ENCODE measurements at regions not wholly inside any gene's neighbourhood (a gene's known extent, or its start where the extent isn't known, plus 50 kb on each side); places are given as distances from the start of the nearest gene placed in this dataset.

DNA sequence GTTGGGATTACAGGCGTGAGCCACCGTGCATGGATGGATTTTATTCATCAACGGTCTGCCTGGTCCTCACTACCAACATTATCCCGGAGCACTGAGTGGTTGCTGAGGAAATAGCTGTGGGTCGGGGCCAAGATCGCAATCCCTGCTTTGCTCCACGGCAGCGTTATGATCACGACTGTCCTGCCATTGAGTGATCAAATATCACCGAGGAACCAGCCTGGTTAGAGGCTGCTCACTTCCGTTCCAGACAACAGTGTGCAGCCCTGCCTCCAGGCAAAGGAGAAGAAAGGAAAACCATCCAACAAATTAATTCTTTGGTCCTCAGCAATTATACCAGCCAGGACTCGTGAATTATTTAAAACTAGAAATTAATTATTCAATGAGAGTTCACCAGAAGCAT is 70.6 kb upstream of the TBL1X start:
- 100% methylated on average over 6 of the region's 12 CpGs for WGBS (ENCODE audit: insufficient coverage)
- DNase-seq (no peak), ATAC-seq (ENCODE audit: low read depth) (no peak)
- ChIA-PET POLR2A (no interaction called here), CTCF (no interaction called here)
- H3K4me3 Mint-ChIP-seq, result no peak overlapping the region
- Histone ChIP-seq H3K27me3 (replicated peaks in 1 of 4; ENCODE audit: control extremely low read depth in 1 of 4, control insufficient read depth in 3 of 4, insufficient read depth in 4 of 4, low read length in 3 of 4) (no peaks in the 10 kb centered on the region), H3K9me3 (ENCODE audit: control extremely low read depth in 1 of 3, control insufficient read depth in 2 of 3, insufficient read depth in 1 of 3, low read length in 2 of 3) (no peaks in the 10 kb centered on the region), H3K4me1 (ENCODE audit: control insufficient read depth in 2 of 2, insufficient read depth in 2 of 2, low read length in 2 of 2) (no peaks in the 10 kb centered on the region), H2AFZ (ENCODE audit: insufficient read depth, low read depth, low read length, poor library complexity, severe bottlenecking) (no peak overlapping the region), H3K27ac (ENCODE audit: low read length in 2 of 2) (no peak overlapping the region), H3K9ac (ENCODE audit: low read length) (no peak overlapping the region), H4K20me1 (ENCODE audit: control insufficient read depth, insufficient read depth, low read length, poor library complexity, severe bottlenecking) (no peaks in the 10 kb centered on the region), H3K79me2 (ENCODE audit: control insufficient read depth, insufficient read depth, low read length) (no peaks in the 10 kb centered on the region), H3K4me2 (replicated peaks; ENCODE audit: low read depth, low read length, poor library complexity, severe bottlenecking) (no peak overlapping the region), H3K36me3 (replicated peaks in 1 of 2; ENCODE audit: control extremely low read depth in 1 of 2, control insufficient read depth in 1 of 2, extremely low read depth in 1 of 2, insufficient read depth in 2 of 2, low read length in 1 of 2) (no peaks in the 10 kb centered on the region), H3K4me3 (ENCODE audit: control extremely low read depth in 1 of 5, extremely low read depth in 1 of 5, insufficient read depth in 1 of 5, low read depth in 2 of 5, low read length in 4 of 5) (no peak overlapping the region)
- no peaks in the 10 kb centered on the region for H3K4me1 Mint-ChIP-seq
- intact Hi-C loops (cut with micrococcal nuclease), result no loop called here
- H3K9me3 Mint-ChIP-seq (ENCODE audit: insufficient read depth), result no peaks in the 10 kb centered on the region
- no peaks in the 10 kb centered on the region for H3K27me3 Mint-ChIP-seq
- H3K27ac Mint-ChIP-seq, result no peak overlapping the region
- TF ChIP-seq EZH2 (IDR thresholded peaks at IDR 0.05; ENCODE audit: borderline replicate concordance, insufficient read depth, low read depth, low read length, poor library complexity, severe bottlenecking) (no peak), CTCF (IDR thresholded peaks at IDR 0.05) (no peak)

- no peak overlapping the region for H3K27ac Mint-ChIP-seq
- intact Hi-C loops (cut with micrococcal nuclease), result no loop called here
Observed at GRCh38 chrX:9396930-9397329, 67.9 kb upstream of the TBL1X start.

More at GRCh38 chrX:9396930-9397329, 67.9 kb upstream of the TBL1X start:
- no peak overlapping the region for H2AFZ ChIP-seq (ENCODE audit: insufficient read depth, low read depth, low read length, poor library complexity, severe bottlenecking)
- no peaks in the 10 kb centered on the region for H3K9me3 ChIP-seq (ENCODE audit: control extremely low read depth in 1 of 3, control insufficient read depth in 2 of 3, insufficient read depth in 1 of 3, low read length in 2 of 3)
- H4K20me1 ChIP-seq (ENCODE audit: control insufficient read depth, insufficient read depth, low read length, poor library complexity, severe bottlenecking), result no peaks in the 10 kb centered on the region
- no CpG with 5 or more reads among the region's 4 CpGs for WGBS (ENCODE audit: insufficient coverage)
- H3K4me1 ChIP-seq (ENCODE audit: control insufficient read depth in 2 of 2, insufficient read depth in 2 of 2, low read length in 2 of 2), result no peaks in the 10 kb centered on the region
- Mint-ChIP-seq H3K27me3 (no peaks in the 10 kb centered on the region), H3K4me1 (no peaks in the 10 kb centered on the region), H3K4me3 (no peak overlapping the region), H3K9me3 (ENCODE audit: insufficient read depth) (no peaks in the 10 kb centered on the region)
- ChIA-PET CTCF (no interaction called here), POLR2A (no interaction called here)
- ATAC-seq (ENCODE audit: low read depth), result no peak
- H3K9ac ChIP-seq (ENCODE audit: low read length), result no peak overlapping the region
- no peaks in the 10 kb centered on the region for H3K27me3 ChIP-seq (replicated peaks in 1 of 4; ENCODE audit: control extremely low read depth in 1 of 4, control insufficient read depth in 3 of 4, insufficient read depth in 4 of 4, low read length in 3 of 4)
- no peaks in the 10 kb centered on the region for H3K79me2 ChIP-seq (ENCODE audit: control insufficient read depth, insufficient read depth, low read length)
- H3K36me3 ChIP-seq (replicated peaks in 1 of 2; ENCODE audit: control extremely low read depth in 1 of 2, control insufficient read depth in 1 of 2, extremely low read depth in 1 of 2, insufficient read depth in 2 of 2, low read length in 1 of 2), result no peaks in the 10 kb centered on the region
- no peak for DNase-seq
- no peak for TF ChIP-seq EZH2 (IDR thresholded peaks at IDR 0.05; ENCODE audit: borderline replicate concordance, insufficient read depth, low read depth, low read length, poor library complexity, severe bottlenecking)
- TF ChIP-seq CTCF (IDR thresholded peaks at IDR 0.05), result no peak
- no peak overlapping the region for H3K27ac ChIP-seq (ENCODE audit: low read length in 2 of 2)
- no peak overlapping the region for H3K4me2 ChIP-seq (replicated peaks; ENCODE audit: low read depth, low read length, poor library complexity, severe bottlenecking)
- H3K4me3 ChIP-seq (ENCODE audit: control extremely low read depth in 1 of 5, extremely low read depth in 1 of 5, insufficient read depth in 1 of 5, low read depth in 2 of 5, low read length in 4 of 5), result no peak overlapping the region

All from B cell (primary cell).